ENCODE measurements at regions not wholly inside any gene's neighbourhood (a gene's known extent, or its start where the extent isn't known, plus 50 kb on each side); places are given as distances from the start of the nearest gene placed in this dataset.
"Not testable (repeated sequence)": the region's sequence is repeated elsewhere in the genome, so short reads cannot be mapped to it uniquely, and the experiment has no call there.

DNA sequence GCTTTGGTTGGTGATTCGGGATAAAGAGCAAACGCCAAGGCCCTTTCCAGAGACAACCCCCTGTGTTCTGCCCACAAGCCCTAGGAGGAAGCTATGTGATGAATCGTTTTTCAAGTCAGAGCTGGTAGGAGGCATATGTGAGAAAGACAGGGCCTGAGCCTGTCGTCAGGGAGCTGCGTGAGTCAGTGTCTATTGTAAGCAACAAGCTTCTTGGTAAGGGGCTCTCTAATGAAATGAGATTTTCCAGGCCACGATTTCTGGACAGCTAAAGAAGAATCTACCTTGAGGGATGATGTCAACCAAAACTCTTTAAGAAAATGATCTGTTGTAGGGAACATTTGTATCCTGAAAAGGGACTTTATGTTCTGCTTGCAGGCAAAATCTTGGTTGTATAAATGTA is 318.9 kb upstream of the IL12A start:
- no peak for DNase-seq

DNA sequence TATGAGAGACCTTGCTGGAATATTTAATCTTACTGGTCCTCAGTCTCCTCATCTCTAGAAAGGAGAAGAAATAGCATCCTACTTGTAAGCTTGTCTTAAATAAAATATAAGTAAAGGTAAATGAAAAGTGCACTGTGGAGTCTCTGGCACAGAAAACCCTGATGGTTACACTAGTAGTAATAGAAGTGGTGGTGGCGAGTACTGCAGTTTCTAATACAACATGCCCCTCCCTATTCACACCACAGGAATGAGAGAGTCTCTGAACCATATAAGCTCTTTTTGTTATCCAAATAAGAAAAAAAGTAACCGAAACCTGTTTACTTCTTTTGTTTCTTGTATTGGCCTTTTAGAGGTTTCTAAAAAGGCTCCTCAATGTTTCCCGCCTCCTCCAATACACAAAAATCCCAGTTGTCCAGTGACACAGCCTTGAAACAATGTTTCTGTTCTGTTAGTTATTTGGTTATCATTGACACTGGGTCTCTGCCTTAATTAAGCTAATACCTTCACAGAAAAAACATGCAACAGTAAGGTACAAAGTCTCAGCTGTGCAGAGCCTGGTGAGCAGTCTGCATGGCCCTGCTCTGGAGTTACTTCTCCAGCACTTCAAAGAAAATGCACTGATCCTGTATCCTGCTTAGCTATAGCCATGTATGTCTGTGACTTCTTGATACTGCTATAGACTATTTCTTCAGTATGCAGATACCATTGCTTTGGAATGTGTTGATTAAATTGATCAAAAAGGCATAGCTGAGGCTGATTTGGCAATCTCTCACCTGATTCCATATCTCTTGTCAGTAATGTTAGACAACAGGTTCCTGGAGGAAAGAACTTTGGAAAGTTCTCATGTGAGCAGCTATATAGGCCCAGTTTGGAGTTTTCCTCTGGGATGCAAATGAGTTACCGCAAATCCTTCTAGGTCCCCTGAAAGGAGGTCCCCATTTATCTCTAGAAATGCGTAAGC is 315.6 kb upstream of the IL12A start:
- no peak for DNase-seq

DNA sequence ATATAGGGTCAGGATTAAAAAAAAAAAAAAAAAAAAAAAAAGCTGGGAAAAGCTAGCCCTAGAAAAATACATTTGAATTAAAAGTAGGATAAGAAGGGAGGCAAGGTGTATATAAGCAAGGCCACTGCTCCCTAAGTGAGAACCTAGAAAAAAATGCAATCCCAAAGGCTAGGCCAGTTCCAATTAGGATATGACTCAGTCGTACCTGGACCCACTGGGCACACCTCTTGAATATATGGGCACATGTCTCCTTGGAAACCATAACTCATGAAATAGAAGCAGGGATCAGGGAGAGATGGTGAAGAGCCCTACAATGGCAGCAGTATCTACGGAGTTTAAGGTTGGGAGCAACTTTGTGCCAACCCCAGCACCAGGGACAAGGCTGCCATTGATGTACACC is 314.1 kb upstream of the IL12A start:
- no peak for DNase-seq

DNA sequence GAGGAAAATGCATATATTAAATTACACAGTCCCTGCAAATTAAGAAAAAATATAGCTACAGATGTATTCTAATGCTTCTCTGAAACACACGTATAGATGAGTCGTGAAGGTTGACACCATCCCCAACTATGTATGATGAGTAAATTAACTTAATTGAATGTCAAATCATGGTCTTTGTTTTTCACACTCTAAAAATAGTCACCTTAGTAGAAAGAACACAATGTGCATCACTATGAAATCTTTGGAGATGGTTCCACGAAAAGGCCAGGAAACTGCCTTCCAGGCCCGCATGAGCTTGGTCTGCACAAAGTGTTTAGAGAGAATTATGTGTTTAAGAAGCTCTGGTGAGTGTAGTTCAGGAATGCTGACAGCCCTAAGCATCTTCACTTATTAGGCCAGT is 313.4 kb upstream of the IL12A start:
- DNase-seq = no peak

DNA sequence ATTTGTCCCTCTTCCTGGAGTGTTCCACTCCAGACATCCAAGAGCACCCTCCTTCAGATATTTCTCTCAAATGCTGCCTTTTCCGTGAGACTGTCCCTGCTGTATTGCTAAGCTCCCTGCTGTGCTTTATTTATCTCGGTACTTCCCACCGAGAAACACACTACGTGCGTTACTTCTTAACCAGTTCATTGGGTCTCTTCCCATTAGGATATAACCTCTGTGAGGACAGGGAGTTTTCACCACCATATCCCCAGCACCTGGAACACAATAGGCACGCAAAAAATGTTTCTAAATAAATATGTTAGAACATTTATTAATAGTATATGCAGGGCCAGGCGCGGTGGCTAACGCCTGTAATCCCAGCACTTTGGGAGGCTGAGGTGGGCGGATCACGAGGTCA is 308.7 kb upstream of the IL12A start:
- DNase-seq = no peak

DNA sequence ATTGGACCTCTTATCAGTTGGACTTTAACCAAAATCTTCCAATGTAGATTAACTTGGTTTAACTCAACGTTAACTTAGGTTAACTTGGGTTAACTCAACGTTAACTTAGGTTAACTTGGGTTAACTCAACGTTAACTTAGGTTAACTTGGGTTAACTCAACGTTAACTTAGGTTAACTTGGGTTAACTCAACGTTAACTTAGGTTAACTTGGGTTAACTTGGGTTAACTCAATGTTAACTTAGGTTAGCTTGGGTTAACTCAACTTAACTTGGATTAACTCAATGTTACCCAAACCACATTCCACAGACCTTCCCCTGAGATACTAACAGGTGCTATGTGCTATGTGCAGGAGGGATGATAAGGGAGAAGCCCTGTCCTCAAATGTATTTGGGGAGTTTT is 306.9 kb upstream of the IL12A start:
- not testable (repeated sequence) for DNase-seq

DNA sequence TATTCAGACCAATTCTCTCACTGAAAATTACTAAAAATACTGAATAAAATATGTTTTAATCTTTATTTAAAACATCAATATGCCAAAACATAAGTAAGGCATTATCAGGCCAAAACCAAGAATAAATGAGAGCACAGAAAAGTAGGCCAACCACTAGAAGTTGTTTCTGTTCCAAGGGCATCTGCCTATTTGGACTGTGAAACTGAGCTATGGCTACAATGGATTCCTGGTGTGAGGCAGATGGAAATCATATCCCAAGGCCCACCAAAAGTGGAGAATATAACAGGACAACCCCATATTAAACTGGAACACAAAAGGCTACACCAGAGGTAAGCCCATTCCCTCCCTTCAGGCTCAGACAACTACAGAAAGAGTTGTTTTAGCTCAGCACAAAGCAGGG is 302.8 kb upstream of the IL12A start:
- no peak for DNase-seq

DNA sequence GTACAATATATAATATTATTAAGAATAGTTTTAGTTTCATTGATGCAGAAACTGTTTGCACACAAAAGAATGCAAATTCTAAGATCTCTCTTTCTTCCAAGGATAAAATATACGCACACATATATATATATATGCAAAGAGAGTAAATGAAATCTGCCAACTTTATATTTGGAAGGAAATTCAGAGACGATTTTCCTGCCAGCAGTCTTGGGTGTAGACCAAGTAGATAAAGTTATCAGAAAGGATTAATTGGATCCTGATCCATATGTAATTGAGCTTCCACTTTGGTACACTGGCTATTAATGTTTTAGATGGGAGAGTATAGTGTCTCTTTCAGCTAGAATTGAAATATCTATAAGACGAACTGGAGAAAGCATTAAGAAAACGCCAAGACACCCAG is 295.4 kb upstream of the IL12A start:
- DNase-seq = no peak

DNA sequence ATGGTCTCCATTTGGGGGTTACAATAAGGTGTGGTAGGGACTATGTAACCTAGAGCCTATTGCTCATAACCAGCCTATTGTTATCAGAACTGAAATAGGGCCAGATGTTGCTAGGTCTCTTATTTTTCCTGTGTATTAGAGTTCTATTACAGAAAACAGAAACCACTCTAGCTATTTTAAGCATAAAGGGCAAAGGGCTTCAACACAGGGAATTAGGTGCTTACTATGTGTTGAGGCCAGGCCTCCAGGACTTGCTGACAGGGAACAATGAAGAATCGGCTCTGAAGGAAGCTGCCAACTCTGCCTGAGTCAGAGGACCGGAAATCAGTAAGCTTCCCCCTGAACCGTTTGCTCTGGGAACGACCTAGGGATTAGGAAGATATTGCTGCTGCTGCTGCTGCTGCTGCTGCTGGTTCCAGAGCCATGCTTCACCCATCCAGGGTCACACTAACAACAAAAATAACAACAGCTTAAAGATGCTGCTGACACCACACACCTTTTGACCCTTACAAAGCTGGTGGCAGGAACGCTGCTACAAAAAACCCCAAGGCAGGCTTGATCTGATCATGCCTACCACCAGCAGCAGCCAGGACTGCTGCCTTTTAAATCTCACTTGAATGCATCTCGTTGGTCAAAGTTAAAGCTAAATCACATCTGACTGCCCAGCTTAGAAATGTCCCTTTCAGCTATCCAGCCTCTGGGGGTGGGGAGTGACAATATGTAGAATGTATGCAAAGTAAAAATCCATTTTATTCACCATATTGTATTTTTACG is 276.9 kb upstream of the IL12A start:
- DNase-seq = no peak

DNA sequence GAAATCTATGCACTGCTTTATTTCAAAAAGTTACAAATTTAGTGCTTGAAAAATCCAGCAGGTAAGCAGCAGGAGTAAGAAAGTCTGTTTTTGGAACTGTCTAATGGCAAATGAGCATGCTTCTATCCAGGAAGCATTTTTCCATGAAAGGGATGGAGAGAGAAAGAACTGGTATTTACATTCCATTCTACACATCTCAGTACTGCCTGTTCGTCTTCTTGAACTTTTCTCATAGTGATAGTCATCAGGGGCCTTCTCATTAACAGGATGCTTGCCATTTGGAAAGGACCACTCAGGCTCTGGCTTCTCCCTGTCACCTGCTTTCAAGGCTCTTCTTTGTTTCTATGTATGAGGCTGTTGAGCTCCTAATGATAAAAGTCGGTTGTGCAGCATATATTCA is 267.3 kb upstream of the IL12A start:
- DNase-seq = no peak

DNA sequence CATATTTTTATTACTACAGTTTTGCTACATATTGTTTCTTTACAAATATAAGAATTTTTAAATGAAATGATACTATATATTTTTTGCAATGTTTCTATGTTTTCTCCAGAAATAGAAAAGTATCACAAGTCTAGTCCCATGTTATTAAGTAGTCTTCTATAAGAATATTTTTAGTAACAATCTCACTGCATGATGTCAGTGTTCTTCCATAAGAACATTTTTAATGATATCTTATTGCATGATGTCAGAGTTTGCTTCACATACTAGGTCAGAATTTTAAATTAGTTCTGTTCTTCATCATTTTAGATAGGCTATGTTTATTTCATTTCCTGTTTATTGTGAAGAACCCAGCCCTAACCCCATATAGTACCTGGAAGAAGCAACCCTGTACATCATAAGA is 265.3 kb upstream of the IL12A start:
- no peak for DNase-seq

DNA sequence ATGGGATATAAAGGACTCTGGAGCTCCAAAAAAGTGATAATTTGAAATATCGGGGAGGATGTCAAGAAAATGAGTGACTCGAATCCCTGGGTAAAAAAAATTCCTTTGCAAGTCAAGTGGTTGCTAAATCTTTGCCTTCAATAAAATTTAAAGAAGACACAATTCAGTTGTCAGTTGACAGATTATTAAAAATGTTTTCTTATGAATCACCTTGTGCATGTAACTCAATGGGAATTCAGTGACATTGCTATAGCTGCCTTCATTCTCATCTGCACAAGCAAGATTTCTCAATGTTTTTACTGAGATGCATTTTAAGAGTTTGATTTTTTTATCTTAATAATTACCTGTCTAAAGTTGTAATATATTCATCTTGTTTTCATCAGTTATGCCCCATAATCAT is 264.0 kb upstream of the IL12A start:
- no peak for DNase-seq

DNA sequence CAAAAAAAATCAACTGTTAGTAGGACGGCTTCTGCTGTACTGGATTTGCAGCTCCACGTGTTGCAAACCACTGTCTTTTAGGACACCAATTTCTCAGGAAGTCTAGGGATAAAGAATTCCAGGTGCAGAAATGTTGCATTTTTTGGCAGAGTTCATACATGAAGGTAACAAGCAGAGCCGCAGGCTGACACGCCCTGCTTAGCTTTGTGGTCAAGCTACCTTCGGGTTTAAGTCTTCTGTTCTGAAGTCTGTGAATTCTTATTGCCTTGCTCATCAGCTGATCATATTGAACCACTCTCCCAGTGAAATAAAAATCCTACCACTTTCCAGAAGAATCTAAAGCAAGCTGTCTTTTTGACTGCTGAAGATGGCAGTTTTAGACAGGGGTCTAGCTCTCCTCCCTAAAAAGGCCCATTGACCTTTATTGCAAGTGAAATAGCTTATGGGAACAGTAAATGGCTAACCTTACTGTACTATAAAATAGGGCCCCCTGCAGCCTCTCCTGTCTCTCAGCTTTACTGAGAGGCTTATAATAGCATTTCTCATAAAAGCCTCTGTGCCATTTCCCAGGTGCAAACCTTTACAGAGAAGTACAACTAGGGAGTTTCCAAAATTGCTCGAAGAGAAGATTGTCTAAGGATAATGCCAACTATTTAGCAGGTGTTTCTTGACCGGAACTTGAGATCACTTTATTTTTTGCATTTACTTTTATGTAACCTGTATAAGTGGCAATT is 262.2 kb upstream of the IL12A start:
- no peak for DNase-seq

DNA sequence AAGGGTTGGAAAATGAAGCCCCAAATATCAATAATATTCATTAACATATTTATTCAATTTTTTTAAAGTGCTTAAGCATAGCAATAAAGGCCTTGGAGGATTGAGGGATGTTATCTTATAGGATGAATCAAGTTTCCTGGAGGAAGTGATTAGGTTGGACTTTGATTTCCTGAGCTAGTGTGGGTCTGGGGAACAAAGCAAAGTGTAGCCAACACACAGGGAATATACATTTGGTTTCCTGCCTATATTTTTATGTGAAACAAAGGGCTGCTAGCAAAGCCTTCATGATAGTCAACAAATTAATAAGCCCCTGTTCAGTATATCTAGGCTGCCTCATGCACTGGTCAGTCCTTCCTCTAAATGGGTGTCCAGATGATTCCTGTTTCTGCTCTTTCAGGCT is 261.1 kb upstream of the IL12A start:
- DNase-seq = no peak

DNA sequence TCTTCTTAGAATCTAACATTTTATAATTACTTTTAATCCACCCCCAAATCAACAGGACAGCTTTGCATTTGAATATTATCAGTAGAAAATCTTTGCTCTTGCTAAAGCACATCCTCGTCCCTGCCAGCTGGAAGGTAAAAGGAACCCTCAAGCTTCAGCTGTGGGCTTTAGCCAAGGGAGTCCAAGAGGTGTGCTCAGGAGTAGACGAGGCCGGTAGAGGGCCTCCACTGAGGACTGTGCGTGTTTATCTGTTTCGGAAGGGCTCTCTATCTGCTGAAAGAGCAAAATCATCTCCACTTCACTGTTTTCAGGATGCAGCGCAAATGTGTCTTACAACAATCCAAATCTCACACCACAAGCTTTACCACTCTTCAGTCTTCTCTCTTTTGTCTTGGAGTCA is 257.4 kb upstream of the IL12A start:
- DNase-seq = no peak

DNA sequence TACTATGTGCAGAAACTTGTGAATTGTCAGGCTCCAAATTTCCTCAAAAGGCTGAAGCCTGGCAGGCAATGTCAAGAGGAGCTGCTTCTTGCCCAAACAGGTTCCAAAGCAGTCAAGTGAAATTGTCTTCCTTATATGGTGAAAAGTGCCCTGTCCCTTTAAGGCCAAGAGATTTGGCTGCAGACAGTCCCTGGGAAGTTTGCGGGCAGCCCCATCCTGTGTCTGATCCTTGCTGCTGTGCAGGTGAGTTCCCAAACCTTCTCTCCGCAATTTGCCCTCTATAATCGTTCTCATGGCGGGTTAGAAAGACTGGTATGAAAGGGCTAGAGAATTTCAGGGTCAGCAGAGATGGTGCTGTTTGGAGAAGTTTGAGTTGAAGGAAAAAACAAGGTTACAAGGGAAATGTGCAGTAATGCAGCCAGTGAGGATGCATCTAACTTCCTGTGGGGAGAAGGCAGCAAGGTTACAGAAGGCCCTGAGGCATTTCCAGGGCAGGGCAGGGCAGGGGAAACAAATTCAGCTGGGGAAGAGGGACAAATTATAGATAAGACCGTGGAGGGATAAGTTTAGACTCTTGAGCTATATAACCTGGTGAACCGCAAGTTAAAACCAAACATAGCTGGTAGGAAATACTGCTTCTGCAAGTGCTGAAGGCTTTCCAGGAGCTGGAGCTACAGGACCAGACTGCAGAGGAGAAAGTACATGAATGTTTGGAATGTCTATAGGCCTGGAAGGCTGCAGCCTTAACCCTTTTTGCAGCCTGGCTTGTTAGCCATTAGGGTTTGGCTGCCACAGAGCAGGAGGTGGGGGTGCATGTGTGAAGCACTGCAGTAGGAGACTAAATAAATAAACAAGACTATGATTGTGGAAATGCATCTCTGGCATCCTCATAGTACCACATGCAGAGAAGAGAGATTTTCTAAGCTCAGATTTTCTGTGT is 256.2 kb upstream of the IL12A start:
- no peak for DNase-seq

DNA sequence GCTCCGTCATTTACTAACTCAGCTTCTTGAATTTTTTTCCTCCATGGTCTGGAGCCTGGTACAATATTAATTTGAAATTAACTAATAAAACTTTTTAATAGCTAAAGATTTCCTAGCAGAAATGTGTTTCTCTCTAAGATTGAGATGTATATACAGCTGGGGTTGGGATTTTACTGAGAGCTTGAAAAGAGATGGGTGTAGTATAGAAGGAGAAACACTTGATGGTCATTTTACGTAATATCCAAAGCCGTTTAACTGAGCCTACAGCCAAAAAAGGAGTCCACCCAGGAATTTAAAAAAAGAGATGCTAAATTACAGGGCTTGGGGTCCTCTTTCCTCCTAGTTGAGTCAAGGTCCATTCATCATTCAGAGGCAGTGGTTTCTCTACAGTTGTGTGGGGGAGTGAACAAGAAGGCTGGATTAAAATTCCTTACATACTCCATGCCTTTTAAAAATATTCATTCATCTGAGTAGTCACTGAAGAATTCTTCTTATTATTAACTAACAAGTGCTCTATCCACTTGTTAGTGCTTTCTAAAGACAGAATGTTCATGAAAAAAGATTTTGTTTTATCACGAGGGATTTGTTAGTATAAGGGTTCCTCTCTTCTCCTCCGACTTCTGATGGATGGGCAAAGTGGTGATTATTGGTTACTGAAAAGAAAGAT is 255.3 kb upstream of the IL12A start:
- no peak for DNase-seq

DNA sequence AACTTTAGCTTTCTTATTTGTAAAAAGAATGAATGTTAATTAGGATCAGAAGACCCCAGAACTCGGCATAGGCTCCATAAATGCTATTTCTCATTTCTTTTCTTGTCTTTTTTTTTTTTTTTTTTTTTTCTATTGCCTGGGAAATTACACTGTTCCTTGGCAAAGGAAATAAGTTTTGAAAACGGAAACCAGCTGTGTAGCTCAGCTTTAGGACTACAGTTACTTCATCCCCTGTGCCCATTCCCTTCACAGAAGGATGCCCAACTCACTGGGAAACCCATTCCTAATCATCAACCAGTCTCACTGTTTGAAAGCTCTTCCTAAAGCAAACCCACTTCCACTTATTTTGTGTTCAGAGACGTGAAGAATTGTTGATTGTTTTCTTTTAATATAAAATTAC is 254.0 kb upstream of the IL12A start:
- DNase-seq = no peak

DNA sequence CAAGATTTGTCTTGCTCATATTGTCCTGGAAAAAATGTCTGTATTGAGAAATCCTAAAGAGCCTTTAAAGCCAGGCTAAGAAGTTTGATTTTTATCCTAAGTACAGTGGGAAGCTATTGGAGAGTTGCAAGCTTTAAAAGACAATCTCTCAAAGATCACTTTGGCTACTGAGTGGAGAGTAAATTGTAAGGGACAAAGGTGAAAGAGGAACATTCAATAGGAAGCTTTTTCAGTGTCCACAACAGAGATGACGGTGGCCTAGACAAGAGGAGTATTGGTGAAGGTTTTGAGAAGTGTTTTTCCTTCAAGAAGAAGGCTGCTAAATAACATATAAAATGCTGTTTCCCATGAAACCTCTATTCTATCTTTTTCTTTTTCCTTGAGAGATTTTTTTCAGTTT is 249.5 kb upstream of the IL12A start:
- DNase-seq = no peak

DNA sequence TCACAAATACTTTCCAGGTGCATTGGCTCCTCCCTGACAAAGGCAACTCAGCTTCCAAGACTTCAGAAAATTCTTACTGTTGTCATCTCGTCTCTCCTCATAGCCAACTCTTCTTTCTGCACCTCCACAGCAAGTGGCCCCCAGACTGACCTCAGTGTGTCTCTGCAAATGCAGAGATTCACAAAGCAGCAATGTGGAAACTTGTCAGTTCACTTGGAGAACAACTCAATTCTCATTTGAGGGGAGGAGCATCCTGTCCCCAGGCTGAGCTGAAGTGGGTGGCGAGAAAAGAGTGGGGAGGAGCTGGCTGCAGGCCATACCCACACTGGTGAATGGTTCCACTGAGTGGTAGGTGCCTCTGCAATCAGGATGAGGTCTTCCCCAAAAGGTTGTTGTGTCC is 248.7 kb upstream of the IL12A start:
- no peak for DNase-seq

DNA sequence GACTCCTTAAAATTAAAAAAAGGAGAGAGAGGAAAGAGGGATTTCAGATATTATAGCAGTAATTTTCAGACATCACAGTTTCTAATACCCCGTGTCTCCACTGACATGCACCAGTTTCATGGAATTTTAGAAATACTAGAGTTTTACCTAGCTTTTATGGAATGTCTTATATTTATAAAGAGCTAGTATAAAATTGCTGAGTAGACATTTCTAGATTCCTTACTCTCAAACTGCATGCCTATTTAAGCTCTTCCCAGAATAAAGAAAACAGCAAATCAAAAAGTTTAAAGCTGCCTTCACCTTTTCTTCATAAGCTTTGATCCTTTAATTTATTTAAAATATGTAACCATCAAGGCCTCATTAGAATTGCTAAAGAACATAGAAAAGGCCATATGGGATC is 247.4 kb upstream of the IL12A start:
- DNase-seq = no peak

DNA sequence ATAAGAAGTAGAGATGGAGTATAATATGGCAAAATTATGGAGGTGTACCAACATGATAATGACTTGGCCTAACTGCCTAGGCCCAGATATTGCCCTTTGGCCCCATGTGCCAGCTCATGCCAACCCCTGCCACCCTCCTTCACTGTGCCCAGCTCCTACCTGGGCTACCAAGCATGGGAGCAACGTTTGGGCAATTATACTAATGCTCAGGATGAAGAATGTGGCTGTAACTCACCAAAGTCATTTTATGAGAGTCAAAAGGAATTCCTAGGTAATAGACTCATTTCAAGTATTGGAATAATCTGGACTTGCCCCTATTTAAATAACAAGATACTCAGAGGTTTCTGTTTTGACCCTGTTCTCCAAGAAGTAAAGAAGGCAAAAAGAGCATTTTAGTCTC is 240.2 kb upstream of the IL12A start:
- DNase-seq = no peak

Data from CD4-positive, alpha-beta T cell treated with Interleukin-15 for 1 hour (primary cell).